Stimulated activated CD4-positive, alpha-beta T cell treated with anti-CD3 and anti-CD28 coated beads, TNF-alpha, amount 100 ng/mL, for 4 hours (primary cell): ENCODE measurements at regions not wholly inside any gene's neighbourhood (a gene's known extent, or its start where the extent isn't known, plus 50 kb on each side); places are given as distances from the start of the nearest gene placed in this dataset.

ENCODE experiments used
- DNase-seq, 3 experiments: peaks; one replicate each; pipeline ENCODE4 v3.0.0-alpha.2; 2020; ENCODE audit warnings: low read depth in 3 of 3

DNA sequence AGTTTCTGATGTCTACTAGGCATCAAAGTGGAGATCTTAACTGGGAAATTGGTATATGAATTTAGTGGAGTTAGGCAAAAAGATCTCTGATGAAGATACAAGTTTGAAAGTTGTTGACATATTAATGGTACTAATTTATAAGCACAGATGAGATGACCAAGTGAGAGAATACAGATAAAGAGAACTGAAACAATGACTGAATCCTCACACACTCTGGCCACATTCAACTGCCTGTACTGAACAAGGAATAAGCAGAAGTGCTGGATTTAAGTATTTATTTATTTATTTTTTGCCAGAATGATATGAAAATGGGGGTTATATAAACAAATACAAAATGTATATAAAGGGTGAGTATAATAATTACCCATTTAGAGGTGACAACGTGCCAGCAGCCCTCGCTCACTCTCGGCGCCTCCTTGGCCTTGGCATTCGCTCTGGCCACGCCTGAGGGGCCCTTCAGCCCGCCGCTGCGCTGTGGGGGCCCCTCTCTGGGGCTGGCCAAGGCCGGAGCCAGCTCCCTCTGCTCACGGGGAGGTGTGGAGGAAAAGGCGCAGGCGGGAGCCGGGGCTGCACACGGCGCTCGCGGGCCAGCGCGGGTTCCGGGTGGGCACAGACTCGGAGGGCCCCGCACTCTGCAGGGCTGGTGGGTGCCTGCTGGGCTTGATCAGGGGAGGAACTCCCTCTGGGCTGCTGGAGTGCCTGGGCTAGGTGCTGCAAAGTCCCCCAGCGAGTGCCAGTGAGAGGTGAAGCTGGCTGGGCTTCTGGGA lies 1363.9 kb upstream of the CRIM1 start:
- no peak for DNase-seq

DNA sequence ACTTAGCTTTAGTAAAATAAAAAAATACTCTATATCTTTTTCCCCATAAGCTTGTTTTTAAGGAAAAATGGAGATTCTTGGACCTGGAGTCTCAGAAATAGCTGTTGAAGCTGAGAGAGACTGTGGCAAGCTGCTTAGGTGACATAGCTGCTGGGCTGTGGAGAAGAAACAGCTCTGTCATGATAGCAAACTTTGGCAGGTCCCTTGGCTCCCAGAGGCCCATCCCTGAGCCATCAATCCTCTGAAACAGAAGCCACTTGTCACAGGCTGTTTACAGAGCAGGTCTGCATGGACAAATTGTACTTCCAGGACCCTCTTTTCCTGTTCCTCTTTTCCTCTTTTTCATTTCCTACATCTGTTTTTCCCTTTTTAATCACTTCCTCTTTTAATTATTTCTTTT lies 1370.1 kb upstream of the CRIM1 start:
- no peak for DNase-seq

DNA sequence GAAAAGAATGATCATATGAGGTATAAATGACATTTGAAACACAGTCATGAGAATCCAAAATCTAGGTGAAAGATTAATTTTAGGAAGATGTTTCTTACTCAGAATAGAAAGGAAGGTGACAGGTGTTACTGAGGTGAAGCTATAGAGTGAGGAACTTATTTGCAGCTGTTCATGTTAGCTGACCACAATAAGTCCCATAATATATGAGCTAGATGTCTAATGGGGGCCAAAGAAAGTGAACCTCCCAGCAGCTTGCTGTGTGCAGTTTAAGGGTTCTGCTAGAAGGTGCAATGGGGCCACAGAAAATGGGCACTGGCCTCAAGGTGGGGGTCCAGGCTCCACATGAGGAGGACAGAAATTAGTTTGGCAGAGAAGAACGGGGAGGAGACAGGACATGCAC lies 1374.9 kb upstream of the CRIM1 start:
- no peak for DNase-seq

DNA sequence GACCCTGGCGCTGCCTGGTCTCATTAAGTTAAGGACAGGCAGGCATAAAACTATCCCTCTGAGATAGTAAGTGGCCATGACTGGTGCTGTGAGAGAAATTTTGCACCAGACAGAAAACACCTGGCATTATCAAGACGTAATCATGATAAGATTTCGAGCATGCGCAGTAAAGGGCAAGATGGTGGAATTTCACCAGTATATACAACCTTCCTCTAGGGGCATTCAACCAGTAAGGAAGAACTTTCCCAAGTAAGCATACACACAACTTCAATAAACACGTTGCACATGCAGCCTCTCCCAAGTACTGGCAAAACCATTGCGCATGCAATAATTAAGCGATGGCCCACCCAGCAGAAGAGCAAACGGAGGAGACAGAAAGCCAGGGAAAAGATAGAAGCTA lies 1376.4 kb upstream of the CRIM1 start:
- no peak for DNase-seq

DNA sequence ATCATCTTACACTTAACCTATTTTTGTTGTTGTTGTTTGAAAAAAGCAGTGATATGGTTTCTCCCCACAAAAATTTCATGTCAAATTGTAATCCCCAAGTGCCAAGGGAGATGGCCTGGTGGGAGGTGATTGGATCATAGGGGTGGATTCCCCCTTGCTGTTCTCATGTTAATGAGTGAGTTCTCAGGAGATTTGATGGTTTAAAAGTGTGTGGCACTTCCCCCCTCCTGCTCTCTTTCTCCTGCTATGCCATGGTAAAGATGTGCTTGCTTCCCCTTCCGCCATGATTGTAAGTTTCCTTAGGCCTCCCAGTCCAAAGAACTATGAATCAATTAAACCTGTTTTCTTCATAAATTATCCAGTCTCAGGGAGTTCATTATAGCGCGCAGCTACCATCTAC lies 1362.7 kb upstream of the FAM98A start:
- DNase-seq: no peak

DNA sequence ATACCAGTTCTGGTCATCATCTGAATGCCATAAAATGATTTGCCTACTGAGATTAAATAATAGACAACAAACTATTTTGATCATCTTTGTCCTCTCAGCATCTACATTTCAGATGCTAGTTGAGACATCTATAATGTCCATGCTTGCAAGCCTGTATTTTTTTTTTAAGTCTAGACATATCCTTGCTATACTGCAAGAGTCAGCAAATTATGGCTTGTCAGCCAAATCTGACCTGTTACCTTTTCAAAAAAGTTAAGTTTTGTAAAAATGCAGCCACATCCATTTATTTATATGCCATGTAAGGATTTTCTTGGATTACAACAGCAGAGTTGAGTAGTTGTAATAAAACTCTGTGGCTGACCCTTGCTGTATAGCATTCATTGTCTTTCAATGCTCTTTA lies 1355.7 kb upstream of the FAM98A start:
- DNase-seq: no peak

DNA sequence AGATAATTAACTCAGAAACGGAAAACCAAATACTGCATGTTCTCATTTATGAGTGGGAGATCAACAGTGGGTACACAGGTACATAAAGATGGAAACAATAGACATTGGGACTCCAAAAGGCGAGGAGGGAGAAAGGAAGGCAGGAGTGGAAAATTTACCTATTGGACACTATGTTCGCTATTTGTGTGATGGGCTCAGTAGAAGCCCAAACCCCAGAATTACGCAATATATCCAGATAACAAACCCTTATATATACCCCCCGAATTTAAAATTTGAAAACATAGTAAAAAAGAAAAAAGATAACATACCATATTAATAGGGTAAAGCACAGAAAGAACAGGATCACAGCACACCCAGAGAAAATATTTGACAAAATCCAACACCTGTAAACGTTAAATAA lies 1351.7 kb upstream of the FAM98A start:
- DNase-seq: no peak

DNA sequence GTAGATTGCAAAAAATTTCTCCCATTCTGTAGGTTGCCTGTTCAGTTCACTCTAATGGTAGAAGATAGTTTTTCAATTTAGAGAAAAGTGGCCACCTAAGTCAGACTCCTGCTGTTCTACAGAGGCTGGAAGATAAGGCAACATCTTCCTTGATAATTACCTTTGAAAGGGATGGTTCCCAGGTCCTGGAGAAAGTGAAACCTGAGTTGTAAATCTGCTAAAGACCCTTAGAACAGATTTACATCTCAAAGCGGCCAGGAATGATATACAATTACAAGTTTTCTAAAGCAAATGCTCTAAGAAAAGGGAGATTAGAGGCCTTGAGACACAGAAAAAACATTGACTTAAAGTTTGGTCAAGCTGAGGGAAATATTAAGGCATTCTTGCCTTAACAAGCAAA lies 1350.2 kb upstream of the FAM98A start:
- DNase-seq: no peak

DNA sequence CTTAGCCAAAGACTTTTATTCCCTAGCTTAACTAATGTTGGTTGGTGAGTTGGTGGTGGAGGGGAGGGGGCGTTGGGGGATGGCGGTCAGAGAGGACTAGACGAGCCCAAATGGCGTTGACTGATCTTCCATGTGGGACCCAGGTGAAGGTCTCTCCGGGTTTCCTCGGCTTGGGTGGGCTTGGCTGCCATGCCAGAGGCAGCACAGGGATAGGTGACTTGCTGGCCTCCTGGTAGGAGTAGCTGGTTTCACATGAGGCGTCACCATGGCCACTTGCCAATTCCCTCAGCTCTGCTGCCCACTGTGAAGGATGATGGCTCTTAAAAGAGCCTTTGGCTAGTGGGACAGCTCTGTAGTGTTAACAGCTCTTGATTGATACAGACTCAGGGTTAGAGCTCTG lies 1337.0 kb upstream of the FAM98A start:
- DNase-seq: no peak

DNA sequence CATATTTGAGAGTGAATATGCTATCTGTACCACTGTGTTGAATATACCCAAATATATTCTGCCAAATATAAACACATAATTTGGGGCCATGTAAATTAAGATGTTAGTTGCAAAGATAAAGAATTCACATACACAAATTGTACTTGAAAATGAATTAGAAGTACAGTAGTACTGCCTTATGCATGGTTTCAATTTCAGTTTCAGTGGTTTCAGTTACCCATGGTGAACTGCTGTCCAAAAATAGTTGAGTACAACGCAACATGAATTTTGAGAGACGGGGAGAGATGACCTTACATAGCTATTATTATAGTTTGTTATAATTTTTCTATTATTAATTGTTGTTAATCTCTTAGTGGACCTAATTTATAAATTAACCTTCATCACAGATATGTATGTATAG lies 1313.0 kb upstream of the FAM98A start:
- DNase-seq: no peak

DNA sequence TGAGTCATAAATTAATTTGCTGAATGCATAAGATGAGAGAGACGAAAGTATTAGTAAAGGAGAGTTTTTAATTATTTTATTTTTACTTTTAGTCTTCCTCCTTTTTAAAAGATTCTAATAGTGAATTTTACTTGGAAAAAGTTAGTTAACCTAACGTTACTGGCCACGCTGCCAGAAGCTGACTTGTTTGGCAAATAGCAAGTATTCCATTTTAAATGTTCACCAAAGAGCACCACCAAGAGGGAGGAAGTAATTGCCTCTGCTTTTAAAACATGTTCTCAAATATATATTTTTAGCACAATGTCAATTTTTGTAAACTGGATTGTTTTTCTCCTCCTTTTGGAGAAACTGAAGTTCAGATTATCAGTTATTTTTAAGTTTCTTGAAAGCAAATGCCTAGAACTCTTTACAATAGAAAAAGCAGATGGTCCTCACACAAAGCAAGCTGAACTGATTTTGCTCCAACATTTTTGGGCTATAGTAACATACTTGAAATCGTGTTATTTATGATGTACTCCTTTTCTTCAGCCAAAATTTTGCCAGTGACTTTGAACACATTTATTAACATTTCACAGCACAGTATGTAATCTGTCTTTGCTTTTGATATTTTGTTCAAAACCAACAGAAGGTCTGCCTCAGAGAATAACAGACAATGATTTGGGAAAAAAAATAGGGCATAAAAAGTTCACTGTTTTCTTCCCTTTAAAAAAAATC lies 1311.0 kb upstream of the FAM98A start:
- DNase-seq: no peak

DNA sequence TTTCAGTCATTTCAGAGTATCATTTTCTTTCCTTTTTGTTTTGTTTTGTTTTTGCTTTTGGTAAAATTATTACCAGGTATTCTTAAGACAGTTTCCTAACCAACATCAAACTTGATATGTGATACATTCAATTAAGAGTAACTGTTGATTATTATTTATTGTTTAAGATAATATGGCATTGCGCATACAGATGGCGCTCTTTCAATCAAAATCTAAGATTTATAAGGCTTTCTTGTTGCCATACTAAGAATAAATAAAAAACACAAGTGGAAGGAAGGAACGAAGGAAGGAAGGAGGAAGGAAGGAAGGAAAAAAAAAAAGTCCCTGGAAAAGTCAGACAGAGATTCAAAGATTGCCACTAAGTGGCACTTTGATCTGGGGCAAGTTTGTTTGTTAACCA lies 1308.7 kb upstream of the FAM98A start:
- DNase-seq: no peak

DNA sequence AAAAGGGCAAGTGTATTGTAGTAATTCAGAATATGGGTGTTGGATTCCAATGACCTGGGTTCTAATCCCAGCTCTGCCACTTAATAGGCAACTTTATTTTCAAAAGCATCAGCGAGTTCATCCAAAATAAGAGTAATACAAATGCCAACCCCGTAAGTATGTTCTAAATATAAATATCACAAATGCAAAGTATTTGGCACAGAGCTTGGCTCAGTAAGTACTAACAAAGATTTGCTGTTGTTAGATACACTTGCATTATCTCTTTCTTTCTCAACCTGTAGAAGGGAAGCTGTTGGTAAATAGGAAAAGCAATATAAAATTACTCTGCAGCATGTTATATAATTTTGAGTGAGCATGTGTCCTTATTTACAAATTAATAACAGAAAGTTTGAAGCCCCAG lies 1302.6 kb upstream of the FAM98A start:
- DNase-seq: no peak

DNA sequence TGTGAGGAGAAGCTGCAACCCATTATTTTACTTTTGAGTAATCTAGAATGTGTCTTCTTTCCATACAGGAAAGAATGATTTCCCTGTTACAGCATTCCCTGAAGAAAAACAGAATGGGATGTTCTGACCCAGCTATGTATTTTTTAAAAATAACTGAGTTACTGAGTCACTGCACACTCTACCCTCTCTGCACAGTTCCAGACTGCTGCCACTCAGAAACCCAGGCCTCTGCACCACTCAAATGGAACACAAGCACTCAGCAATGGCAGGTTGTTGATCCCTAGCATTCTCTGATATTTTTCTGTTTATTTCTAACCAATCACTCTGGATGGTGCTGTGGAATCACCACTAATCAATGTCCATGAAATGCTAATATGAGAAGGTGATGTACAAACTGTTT lies 1300.0 kb upstream of the FAM98A start:
- no peak for DNase-seq

DNA sequence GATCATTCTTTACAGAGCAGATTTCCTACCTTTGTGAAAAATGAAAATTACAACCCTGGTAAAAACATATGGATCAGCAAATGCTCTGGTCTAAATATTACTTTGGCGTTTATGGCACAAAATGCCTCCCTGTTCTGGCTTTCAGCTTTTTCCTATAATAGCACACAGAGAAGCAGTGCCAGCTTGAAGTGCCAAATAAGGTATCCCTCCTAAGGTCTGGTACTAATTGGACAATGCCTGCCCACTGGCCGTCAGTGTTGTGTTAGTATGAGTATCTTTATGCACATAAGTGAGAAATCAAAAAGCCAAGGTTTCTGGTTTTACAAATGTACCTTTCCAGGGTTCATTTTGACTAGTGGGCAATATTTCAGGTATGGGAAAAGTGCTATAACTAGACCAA lies 1293.7 kb upstream of the FAM98A start:
- no peak for DNase-seq

DNA sequence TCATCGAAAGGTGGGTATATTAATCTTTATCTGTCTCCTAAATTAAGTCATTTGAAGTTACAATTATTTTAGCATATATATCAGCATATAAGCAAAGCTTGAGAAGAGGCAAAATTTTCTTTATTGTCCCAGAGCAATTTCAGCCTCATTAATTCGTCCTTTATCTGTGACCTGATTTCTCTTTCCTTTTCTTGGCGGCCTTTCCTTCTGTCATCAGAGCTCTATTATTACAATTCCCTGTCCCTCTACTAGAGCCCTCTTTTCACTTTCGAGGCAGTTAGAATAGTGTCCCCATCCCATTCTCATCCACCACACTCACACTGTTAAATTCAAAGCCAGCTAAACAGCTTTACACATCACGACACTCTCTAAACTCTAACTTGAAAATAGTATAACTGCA lies 1293.2 kb upstream of the FAM98A start:
- DNase-seq: no peak

DNA sequence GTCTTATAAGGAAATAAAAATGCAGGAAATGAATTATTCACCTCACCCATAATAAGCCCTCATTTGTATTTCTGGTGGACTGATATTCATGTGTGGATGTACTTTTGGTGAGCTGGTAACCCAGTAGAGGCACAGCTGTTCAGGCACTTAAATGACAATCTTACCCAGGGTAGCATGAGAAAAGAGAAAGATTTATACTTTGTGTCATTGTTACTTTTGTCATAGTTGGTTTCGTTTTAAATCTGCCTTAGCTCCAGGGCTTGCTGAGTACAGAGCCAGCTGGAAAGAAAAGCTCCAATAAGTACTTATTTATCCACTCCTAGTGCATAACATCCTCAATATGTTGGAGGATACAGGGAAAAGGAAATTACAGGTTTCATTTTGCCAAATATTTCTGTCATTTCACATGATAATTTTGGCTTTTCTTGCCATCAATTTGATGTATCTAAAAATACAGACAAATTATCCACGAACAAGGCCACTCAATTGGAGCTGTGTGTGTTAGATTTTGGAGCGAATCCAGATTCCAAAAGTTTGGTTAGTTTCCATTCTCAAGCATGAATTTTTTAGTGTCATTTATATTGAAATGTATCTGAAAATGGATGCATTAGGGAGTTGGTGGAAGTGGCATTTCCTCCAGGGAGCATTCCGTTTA lies 1276.1 kb upstream of the FAM98A start:
- DNase-seq: no peak

DNA sequence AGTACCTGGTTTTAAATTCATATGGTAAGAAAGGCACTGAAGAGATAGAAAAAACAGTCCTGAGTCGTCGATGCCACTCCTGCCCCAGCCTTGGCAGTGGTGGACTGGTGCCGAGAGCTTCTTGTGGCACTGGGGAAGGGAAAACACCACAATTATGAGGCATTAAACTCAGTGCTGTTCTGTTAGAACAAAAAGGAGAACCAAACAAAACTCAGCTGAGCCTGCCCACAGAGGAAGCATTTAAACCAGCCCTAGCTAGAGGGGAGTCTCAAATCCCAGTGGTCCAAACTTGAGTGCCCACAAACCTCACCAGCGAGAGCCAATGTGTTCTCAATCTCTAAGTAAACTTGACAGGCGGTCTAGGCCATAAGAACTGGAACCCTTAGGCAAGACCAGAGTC lies 1254.5 kb upstream of the FAM98A start:
- no peak for DNase-seq

DNA sequence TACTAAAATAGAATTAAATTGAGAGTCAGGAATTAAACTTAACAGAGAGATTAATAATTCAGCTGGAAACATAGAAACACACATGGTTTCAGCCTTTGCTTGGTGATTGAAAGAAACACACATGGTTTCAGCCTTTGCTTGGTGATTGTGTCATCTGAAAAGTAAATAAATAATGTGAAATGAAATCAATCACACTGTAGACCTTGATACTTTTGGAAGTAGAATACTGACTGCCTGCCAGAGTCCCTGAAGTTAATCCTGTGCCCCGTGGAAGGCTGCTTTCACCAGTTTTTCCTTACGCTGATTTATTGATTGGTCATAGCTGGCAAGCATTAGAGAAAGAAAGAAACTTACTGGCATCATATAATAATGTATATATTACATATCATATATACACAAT lies 1252.7 kb upstream of the FAM98A start:
- DNase-seq: no peak

DNA sequence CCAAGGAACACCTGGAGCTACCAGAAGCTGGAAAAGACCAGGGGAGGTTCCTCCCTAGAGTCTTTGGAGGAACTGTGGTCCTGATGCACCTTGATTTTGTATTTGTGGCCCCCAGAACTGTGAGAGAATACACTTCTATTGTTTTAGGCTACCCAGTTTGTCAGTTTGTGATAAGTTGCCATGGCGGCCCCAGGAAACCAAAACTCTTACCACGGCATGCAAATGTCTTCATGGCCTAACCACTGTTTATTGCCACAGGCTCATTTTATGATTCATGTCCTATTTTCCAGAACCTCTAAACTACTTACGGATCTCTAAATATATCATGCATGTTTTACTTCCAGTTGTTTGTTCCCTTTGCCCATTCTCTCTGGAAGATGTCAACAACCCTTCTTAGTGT lies 1250.7 kb upstream of the FAM98A start:
- no peak for DNase-seq

DNA sequence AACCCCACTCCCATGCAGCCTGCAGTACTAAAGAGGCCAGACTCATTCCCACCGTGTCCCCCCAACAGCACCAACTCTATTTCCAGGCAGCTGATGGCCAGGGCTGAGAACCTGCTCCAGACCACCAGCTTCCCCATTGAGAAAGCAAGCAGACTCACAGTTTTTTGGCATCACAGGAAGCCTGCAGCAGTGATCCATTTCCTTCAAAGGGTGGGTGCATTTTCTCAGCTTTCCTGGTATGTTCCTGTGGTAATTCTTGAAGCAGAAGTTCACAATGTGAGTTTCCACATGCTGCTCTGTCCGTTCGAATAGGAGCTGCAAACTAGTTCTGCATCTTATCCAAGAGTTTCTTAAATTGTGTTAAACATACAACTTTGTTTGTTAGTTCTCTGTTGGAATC lies 1249.6 kb upstream of the FAM98A start:
- no peak for DNase-seq

DNA sequence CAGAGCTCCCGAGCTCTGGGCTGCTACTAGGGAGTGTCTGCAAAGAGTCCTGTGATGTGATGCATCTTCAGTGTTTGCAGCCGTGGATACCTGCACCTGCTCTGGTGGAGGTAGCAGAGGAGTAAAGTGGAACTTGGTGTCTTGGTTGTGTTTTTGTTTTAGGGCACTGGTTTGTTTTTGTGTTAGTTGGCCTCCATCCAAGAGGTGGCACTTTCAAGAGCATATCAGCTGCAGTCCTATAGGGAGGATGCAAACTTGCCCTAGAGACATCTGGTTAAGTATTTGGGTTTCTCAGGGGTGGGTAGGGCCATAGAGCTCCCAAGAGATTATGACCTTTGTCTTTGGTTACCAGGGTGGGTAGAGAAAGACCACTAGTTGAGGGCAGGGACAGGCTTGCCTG lies 1249.0 kb upstream of the FAM98A start:
- DNase-seq: no peak

DNA sequence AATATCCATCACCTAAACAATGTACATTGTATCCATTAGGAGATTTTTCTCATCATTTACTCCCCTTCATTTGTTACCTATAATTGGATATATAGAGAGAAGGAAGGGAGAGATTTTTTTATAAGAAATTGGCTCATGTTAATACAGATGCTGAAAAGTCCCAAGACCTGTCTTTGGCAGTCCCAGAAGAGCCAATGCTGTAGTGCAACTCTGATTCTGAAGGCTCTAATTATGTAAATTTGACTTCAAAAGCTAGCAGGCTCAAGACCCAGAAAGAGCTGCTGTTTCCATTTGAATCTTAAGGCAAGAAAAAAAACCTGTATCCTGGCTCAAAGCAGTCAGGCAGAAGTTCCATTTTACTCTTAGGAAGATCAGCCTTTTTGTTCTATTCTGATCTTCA lies 1245.5 kb upstream of the FAM98A start:
- no peak for DNase-seq
